Epithelial cell of esophagus (primary cell): ENCODE measurements at regions not wholly inside any gene's neighbourhood (a gene's known extent, or its start where the extent isn't known, plus 50 kb on each side); places are given as distances from the start of the nearest gene placed in this dataset.

Experiments used
- DNase-seq: peaks from one replicate; pipeline ENCODE4 v3.0.0; 2010; ENCODE audit warnings: low read depth
- H3K4me3 ChIP-seq: 2 replicates; pipeline ENCODE4 v1.5.1; 2011; ENCODE audit warnings: mild to moderate bottlenecking, low read length, control low read depth
- CTCF ChIP-seq: IDR thresholded peaks from 2 replicates; pipeline ENCODE4 v1.5.1; 2011; ENCODE audit warnings: low read depth, mild to moderate bottlenecking, low read length, control low read depth, inconsistent platforms; ENCODE audit not compliant: insufficient read depth; ENCODE audit errors: missing control alignments

GRCh38 chr2:181326661-181327060 lies 130.5 kb upstream of the ITGA4 start:
- H3K4me3 ChIP-seq: no peak overlapping the region
- no peak for DNase-seq
- TF ChIP-seq CTCF: no peak

- TF ChIP-seq CTCF: no peak
Measured at GRCh38 chr2:181330286-181330685, 126.9 kb upstream of the ITGA4 start.

GRCh38 chr2:181332044-181332605 lies 125.1 kb upstream of the ITGA4 start:
- TF ChIP-seq CTCF: no peak
- DNase-seq: no peak
- no peak overlapping the region for H3K4me3 ChIP-seq

More at GRCh38 chr2:181330286-181330685, 126.9 kb upstream of the ITGA4 start:
- DNase-seq: no peak
- H3K4me3 ChIP-seq: no peak overlapping the region

GRCh38 chr2:181334158-181334826 lies 122.9 kb upstream of the ITGA4 start:
- no peak for TF ChIP-seq CTCF

GRCh38 chr2:181340891-181341290 lies 116.3 kb upstream of the ITGA4 start:
- H3K4me3 ChIP-seq: no peak overlapping the region
- no peak for DNase-seq
- no peak for TF ChIP-seq CTCF

More at GRCh38 chr2:181334158-181334826, 122.9 kb upstream of the ITGA4 start:
- no peak overlapping the region for H3K4me3 ChIP-seq
- DNase-seq: no peak

- no peak for TF ChIP-seq CTCF
- DNase-seq: no peak
- no peak overlapping the region for H3K4me3 ChIP-seq
Measured at GRCh38 chr2:181341855-181342600, 115.2 kb upstream of the ITGA4 start.
